ENCODE measurements at regions not wholly inside any gene's neighbourhood (a gene's known extent, or its start where the extent isn't known, plus 50 kb on each side); places are given as distances from the start of the nearest gene placed in this dataset.

- Histone ChIP-seq H4K20me1 (replicated peaks; ENCODE audit: control insufficient read depth, insufficient read depth, low read length) (no peaks in the 10 kb centered on the region), H3K4me2 (ENCODE audit: insufficient read depth, low read length) (no peak overlapping the region), H2AFZ (ENCODE audit: low read depth, low read length) (no peak overlapping the region), H3K9me3 (replicated peaks; ENCODE audit: control insufficient read depth, insufficient read depth, low read depth, low read length) (no peaks in the 10 kb centered on the region), H3K4me3 (no peak overlapping the region), H3K36me3 (ENCODE audit: control insufficient read depth, insufficient read depth, low read length) (no peaks in the 10 kb centered on the region), H3K9me1 (ENCODE audit: control insufficient read depth, insufficient read depth, low read length) (no peaks in the 10 kb centered on the region), H3K4me1 (replicated peaks in 1 of 2; ENCODE audit: control insufficient read depth in 2 of 2, insufficient read depth in 2 of 2, low read length in 2 of 2) (no peaks in the 10 kb centered on the region), H3K27ac (ENCODE audit: extremely low read depth, low read depth, low read length) (no peak overlapping the region), H3K9ac (ENCODE audit: insufficient read depth in 1 of 2, low read depth in 2 of 2, low read length in 2 of 2) (no peak overlapping the region), H3K27me3 (ENCODE audit: control insufficient read depth in 2 of 2, insufficient read depth in 2 of 2, low read length in 2 of 2) (no peaks in the 10 kb centered on the region), H3K79me2 (ENCODE audit: control insufficient read depth, insufficient read depth, low read length) (no peaks in the 10 kb centered on the region)
- intact Hi-C loops (cut with micrococcal nuclease) = no loop called here
- FAIRE-seq (no peak), ATAC-seq (no peak), DNase-seq (ENCODE audit: extremely low read depth in 1 of 4, low spot score in 3 of 4) (no peak)
- no TSS peak for BruUV-seq (replicated peaks)
- in situ Hi-C loops (cut with MboI) = no loop called here
- POLR2A ChIA-PET = no interaction called here
- CTCF ChIA-PET (ENCODE audit: low intra/inter-chr PET ratio) = no interaction called here
- 2% methylated on average over 5 of the region's 5 CpGs for WGBS (ENCODE audit: insufficient coverage, low coverage, missing lambda C conversion rate)
- TF ChIP-seq U2AF1 (optimal IDR thresholded peaks at IDR 0.05; ENCODE audit: low read depth, low read length) (no peak), ESRRB (CRISPR knock-in tag; IDR thresholded peaks at IDR 0.05; ENCODE audit: borderline replicate concordance) (no peak), ZNF347 (CRISPR knock-in tag; IDR thresholded peaks at IDR 0.05; ENCODE audit: low read depth) (no peak), EP400 (IDR thresholded peaks at IDR 0.05) (no peak), ZNF592 (IDR thresholded peaks at IDR 0.05) (no peak), MTA2 (IDR thresholded peaks at IDR 0.05; ENCODE audit: low read depth) (no peak), CBX3 (IDR thresholded peaks at IDR 0.05; ENCODE audit: borderline replicate concordance in 1 of 2, low read length in 2 of 2) (no peak), ZBTB12 (CRISPR knock-in tag; IDR thresholded peaks at IDR 0.05) (no peak), IRF2 (CRISPR knock-in tag; IDR thresholded peaks at IDR 0.05) (no peak), CUX1 (CRISPR knock-in tag; IDR thresholded peaks at IDR 0.05) (no peak), TAF7 (tag; IDR thresholded peaks at IDR 0.05) (no peak), CGGBP1 (CRISPR knock-in tag; IDR thresholded peaks at IDR 0.05) (no peak), MTA3 (IDR thresholded peaks at IDR 0.05; ENCODE audit: borderline replicate concordance) (no peak), BCOR (IDR thresholded peaks at IDR 0.05) (no peak)
Measured at GRCh38 chr16:82236875-82237274, 66.9 kb upstream of the MPHOSPH6 start.

Measured in K562 (cell line).